GM12891 (cell line): ENCODE measurements at regions not wholly inside any gene's neighbourhood (a gene's known extent, or its start where the extent isn't known, plus 50 kb on each side); places are given as distances from the start of the nearest gene placed in this dataset.

ENCODE experiments used
- POLR2A ChIP-seq: IDR thresholded peaks from 2 replicates; pipeline ENCODE4 v1.6.1; 2011; ENCODE audit warnings: low read depth, low read length, control low read depth
- POU2F2 ChIP-seq: IDR thresholded peaks from 2 replicates; pipeline ENCODE4 v1.6.1; 2011; ENCODE audit warnings: low read depth, mild to moderate bottlenecking, control low read depth, low read length, moderate library complexity
- SPI1 ChIP-seq: IDR thresholded peaks from 2 replicates; pipeline ENCODE4 v1.6.1; 2011; ENCODE audit warnings: low read depth, low read length, control low read depth

DNA sequence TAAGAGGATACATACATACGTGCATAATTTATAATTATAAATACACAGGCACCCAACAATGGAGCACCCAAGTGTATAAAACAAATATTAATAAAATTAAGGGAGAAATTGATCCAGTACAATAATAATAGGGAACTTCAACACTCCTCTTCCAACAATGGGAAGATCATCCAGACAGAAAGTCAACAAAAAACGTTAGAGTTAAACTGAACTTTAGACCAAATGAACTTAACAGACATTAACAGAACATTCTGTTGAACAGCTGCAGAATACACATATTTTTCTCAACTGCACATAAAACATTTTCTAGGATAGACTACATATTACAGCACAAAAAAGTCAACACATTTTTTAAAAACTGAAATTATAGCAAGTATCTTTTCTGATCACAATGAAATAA is 339.7 kb downstream of the CGGBP1 start:
- no peak for TF ChIP-seq POLR2A
- TF ChIP-seq SPI1, result no peak
- TF ChIP-seq POU2F2, result no peak
